Colonic mucosa (tissue), 4 donors: ENCODE measurements at regions not wholly inside any gene's neighbourhood (a gene's known extent, or its start where the extent isn't known, plus 50 kb on each side); places are given as distances from the start of the nearest gene placed in this dataset.

ENCODE experiments used
- DNase-seq: peaks from one replicate; pipeline ENCODE4 v3.0.0-alpha.2; 2020
- H3K27ac ChIP-seq: fragments of 200-600 bp; one replicate; pipeline ENCODE4 v1.8.0; 2021
- H3K27me3 ChIP-seq: fragments of 200-600 bp; one replicate; pipeline ENCODE4 v1.8.0; 2021
- H3K36me3 ChIP-seq: fragments of 200-600 bp; one replicate; pipeline ENCODE4 v1.8.0; 2021
- H3K4me1 ChIP-seq: fragments of 200-600 bp; one replicate; pipeline ENCODE4 v1.8.0; 2021; ENCODE audit warnings: mild to moderate bottlenecking
- H3K4me3 ChIP-seq: fragments of 200-600 bp; one replicate; pipeline ENCODE4 v1.8.0; 2021
- H3K9ac ChIP-seq, 2 donors: one replicate each; pipeline ENCODE4 v1.7.0; 2013; ENCODE audit warnings: control low read depth in 2 of 2, low read depth in 2 of 2, low read length in 2 of 2
- H3K9me3 ChIP-seq: fragments of 200-600 bp; one replicate; pipeline ENCODE4 v1.8.0; 2021
- CTCF ChIP-seq: fragments of 200-600 bp; IDR thresholded peaks from one replicate; pipeline ENCODE4 v1.8.0; 2022; ENCODE audit warnings: antibody characterized with exemption, mild to moderate bottlenecking
- intact Hi-C: fragments of 100-400 bp; cut with DNase I; formaldehyde crosslinking; loops from one replicate; pipeline ENCODE4 v1.14.1; 2022
- donor health status: healthy.
- donor health status: DM: no; HTN: no; CAD: no.
- donor health status: DM: no; HTN: no; CAD: no.

GRCh38 chr2:217465100-217465499, 537.7 kb downstream of the TNS1 start:
- Histone ChIP-seq H3K4me3 (no peak overlapping the region), H3K9ac (no peak overlapping the region), H3K27ac (no peak overlapping the region), H3K27me3 (no peaks in the 10 kb centered on the region), H3K36me3 (no peaks in the 10 kb centered on the region), H3K4me1 (no peaks in the 10 kb centered on the region), H3K9me3 (no peaks in the 10 kb centered on the region)
- DNase-seq: no peak
- TF ChIP-seq CTCF: no peak
- intact Hi-C loops: no loop called here

- no peak overlapping the region for H3K27ac ChIP-seq
- no peak for DNase-seq
- no peaks in the 10 kb centered on the region for H3K4me1 ChIP-seq
- no peak overlapping the region for H3K4me3 ChIP-seq
- TF ChIP-seq CTCF: no peak
- no peaks in the 10 kb centered on the region for H3K36me3 ChIP-seq
- no peak overlapping the region for H3K9ac ChIP-seq
- intact Hi-C loops: no loop called here
- H3K9me3 ChIP-seq: no peaks in the 10 kb centered on the region
- H3K27me3 ChIP-seq: no peaks in the 10 kb centered on the region
Observed at GRCh38 chr2:217463402-217464075, 539.3 kb downstream of the TNS1 start.

- Histone ChIP-seq H3K4me1 (no peaks in the 10 kb centered on the region), H3K27me3 (no peaks in the 10 kb centered on the region), H3K36me3 (no peaks in the 10 kb centered on the region), H3K9me3 (no peaks in the 10 kb centered on the region), H3K9ac (no peak overlapping the region), H3K4me3 (no peak overlapping the region), H3K27ac (no peak overlapping the region)
- no peak for DNase-seq
- intact Hi-C loops: no loop called here
- no peak for TF ChIP-seq CTCF
Observed at GRCh38 chr2:217462121-217462520, 540.7 kb downstream of the TNS1 start.

- Histone ChIP-seq H3K27me3 (no peaks in the 10 kb centered on the region), H3K9me3 (no peaks in the 10 kb centered on the region), H3K27ac (no peak overlapping the region), H3K36me3 (no peaks in the 10 kb centered on the region), H3K4me1 (no peaks in the 10 kb centered on the region), H3K9ac (no peak overlapping the region), H3K4me3 (no peak overlapping the region)
- intact Hi-C loops: no loop called here
- TF ChIP-seq CTCF: no peak
- DNase-seq: no peak
Observed at GRCh38 chr2:217461674-217462073, 541.1 kb downstream of the TNS1 start.

- H3K9ac ChIP-seq: no peak overlapping the region
- no peaks in the 10 kb centered on the region for H3K27me3 ChIP-seq
- no peak overlapping the region for H3K4me3 ChIP-seq
- no peaks in the 10 kb centered on the region for H3K4me1 ChIP-seq
- H3K27ac ChIP-seq: no peak overlapping the region
- DNase-seq: no peak
- TF ChIP-seq CTCF: no peak
- intact Hi-C loops: no loop called here
- H3K9me3 ChIP-seq: no peaks in the 10 kb centered on the region
- no peaks in the 10 kb centered on the region for H3K36me3 ChIP-seq
Observed at GRCh38 chr2:217459680-217460405, 543.0 kb downstream of the TNS1 start.
